HG03196 (cell line): ENCODE measurements at regions not wholly inside any gene's neighbourhood (a gene's known extent, or its start where the extent isn't known, plus 50 kb on each side); places are given as distances from the start of the nearest gene placed in this dataset.

Experiments
- ATAC-seq: cut with Tn5 transposase; IDR thresholded peaks from one replicate; pipeline ENCODE4 v1.9.1; 2021; ENCODE audit not compliant: unreplicated experiment

DNA sequence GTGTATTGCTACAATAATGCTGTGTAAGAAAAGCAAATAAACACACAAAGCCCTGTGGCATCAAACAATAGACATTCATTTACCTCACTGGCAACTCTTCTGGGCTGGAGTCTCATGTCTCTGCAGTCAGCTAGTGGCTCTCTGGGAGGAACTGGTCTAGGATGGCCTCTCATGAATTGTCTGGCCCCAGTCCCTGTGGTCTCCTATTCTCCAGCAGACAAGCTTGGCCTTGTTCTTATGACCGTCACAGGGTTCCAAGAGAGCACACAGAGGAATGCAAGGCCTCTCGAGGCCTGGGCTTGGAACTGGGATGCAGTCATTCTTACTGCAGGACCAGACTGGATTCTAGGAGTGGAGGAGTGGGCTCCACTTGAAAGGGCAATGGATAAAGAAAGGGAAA, 141.2 kb upstream of the NTM start:
- ATAC-seq, result no peak

- ATAC-seq, result no peak
Observed at GRCh38 chr11:131231317-131231940, 139.0 kb upstream of the NTM start.

DNA sequence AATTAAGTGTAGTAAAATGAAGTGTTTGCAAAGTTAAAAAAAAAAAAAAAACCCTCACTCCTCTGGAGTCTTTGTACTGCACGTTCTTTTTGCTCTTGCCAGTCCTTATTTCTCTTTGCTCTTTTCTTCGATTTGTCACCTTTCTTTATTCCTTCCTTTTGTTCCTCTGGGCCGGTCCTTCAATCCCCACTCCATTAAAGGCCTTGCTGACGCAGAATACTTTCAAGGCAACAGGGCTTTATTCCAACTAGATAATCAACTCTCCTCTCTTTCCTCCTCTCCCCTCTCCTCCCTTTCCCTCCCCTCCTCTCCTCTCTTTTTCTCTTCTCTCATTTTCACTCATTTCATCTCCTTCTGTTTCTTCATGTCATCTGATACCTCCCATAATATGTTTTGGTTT, 138.2 kb upstream of the NTM start:
- ATAC-seq, result no peak

DNA sequence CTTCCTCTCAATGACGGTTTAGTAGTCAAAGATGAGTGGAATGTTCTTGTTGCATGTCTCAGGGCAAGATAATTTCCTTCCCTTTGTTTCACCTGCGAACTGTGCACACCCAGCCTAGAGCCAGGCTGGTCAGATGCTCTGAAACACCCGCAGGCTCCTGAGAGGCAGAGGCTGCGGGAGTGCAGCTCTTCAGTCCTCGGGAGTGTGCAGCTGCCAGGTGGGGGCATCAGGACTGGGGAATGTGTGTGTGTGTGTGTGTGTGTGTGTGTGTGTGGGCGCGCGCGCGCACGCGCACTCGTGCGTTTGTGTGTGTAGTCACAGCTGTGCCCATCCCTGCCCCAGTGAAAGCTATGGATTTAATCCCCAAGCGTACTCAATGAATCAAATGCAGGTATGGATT, 136.2 kb upstream of the NTM start:
- ATAC-seq, result no peak

DNA sequence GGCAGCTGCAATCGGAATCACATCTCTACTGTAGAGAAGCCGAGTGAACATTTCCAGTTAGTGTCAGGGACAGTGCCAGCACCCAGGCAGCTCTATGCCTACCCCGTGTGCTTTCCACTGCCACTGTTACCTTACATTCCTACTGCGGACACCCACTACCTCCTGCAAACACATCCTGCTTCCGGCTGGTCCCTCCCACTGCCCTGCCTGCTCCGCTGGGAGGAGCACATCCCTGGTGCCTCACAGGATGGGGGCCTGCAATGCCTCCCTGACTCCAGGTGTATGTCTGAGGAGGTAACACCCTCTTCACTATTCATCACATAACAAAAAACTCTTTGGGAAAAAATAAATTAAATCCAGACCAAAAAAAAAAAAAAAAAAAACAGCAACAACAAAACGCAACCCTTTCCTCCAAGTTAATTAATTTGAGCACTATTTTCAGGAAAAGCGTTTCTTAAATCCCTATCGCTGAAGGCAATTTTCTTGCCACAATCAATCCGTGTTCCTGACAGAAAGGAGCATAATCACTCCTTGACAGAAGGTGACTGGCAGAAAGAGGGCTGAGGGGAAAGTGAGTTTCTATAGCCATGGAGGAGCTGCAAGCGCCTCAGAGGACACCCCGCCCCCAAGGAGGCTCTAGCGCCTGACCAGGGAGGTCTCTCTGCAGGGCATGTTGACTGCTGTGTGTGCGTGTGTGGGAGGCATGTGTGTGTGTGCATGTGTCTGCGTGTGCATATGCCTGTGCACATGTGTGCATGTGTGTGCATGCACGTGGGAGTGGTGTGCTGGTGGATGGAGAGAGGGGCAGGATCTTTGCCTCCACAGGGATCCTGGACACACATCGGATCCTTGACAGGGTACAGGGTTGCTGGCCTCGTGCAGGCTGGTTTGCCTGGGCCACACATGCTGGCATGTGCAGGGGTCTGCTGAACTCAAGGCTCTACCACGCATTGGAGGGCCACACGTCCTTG, 134.8 kb upstream of the NTM start:
- no peak for ATAC-seq

DNA sequence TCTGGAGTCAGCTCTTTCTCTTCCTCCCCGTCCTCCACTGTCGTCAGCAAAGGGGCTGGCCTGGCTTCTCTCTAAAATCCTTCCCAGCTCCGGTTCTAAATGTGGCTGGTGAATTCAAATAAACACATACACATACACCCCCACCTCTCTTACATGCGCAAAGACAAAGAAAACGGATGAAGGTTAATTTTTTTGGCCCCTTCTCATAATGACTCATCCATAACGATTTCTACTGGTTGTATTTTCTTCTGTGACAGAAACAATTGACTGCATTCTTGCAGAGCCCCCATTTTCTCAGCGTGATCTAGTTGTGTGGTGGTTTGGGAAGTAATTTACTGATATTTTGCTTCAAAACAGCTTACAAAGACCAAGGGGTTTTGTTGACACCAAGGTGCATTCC, 130.0 kb upstream of the NTM start:
- no peak for ATAC-seq

GRCh38 chr11:131242476-131243000, 127.9 kb upstream of the NTM start:
- ATAC-seq, result no peak

DNA sequence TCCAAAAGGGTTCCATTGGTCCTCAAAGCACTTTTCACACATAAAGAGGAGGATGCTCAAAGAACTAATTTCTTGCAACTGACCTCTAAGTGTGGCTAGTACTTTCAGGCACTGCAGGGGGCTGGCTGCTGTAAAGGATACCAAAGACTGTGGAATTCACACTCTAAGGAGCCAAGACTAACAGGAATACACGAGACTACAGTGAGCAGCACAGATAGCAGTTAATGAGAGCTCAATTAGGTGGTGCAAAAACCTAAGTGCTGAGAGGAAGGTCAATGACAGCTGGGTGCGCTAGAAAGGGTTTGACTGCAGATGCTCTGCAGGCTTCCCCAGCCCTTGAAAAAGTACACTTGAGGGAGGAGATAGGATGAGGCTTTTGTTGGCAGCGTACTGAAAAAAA, 124.3 kb upstream of the NTM start:
- no peak for ATAC-seq

DNA sequence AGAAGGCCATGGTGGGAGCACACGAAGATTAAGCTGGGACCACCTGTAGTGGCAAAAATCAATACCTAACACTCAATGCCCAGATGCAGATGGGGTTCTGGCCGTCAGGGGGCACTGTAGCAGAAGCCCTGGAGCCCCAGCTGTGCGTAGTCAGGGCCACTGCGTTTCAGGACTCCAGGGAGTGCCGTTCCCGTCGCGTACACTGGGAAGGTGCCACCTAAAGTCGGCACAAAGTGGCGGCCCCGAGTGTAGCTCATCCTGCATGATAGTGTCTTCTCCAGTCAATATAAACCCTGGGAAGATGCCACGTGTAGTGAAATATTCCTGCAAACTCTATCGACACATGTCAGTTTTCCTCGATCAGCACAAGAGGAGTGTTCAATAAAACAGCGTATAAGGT, 123.8 kb upstream of the NTM start:
- no peak for ATAC-seq

GRCh38 chr11:131248588-131248987, 121.8 kb upstream of the NTM start:
- ATAC-seq, result no peak

GRCh38 chr11:131253142-131253655, 117.2 kb upstream of the NTM start:
- no peak for ATAC-seq

DNA sequence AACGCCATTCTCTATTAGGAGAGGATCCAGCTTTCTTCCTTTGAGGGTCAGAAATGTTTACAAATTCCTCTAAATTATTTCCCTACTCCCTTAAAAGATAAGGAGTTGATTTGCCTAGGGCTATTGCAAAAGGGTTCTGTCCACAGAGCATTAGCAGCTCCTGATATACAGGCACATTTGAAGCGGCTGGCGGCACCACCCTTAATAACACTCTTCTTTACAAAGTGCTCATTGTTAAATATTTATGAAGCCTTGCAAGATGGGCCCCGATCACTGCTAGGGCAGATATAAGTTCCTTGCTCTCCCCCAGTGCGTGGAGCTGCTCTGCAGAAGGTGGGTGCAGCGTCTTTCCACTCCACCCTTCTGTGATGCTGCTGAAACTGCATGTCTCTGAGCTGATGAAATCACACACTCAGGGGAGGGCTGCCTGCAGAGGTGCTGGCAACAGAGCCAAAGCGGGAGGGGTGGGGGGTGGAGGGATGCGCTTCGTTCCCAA, 116.7 kb upstream of the NTM start:
- no peak for ATAC-seq

GRCh38 chr11:131254254-131254653, 116.2 kb upstream of the NTM start:
- ATAC-seq, result no peak

GRCh38 chr11:131274233-131274632, 96.2 kb upstream of the NTM start:
- no peak for ATAC-seq

DNA sequence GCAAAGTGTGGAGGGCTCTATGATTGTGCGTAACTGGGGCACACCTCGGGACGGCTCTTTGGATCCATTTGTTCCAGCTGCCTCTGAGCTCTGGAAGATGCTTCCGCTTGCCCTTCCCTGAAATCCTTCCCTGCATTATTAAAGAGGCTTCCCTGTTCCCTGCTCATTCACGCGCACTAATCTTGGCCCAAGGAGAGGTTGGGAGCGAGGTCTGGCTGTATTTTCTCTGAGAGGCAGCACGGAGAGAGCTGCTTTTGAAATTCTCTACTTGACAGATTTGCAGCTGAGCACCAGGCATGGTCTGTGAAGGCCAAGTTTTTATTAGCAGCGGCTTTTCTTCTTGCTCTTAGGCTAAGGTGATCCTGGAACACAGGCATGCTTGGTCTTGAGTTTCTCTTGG, 94.8 kb upstream of the NTM start:
- ATAC-seq, result no peak

GRCh38 chr11:131278472-131278871, 91.9 kb upstream of the NTM start:
- ATAC-seq, result no peak

- ATAC-seq, result no peak
Observed at GRCh38 chr11:131279654-131280384, 90.6 kb upstream of the NTM start.

DNA sequence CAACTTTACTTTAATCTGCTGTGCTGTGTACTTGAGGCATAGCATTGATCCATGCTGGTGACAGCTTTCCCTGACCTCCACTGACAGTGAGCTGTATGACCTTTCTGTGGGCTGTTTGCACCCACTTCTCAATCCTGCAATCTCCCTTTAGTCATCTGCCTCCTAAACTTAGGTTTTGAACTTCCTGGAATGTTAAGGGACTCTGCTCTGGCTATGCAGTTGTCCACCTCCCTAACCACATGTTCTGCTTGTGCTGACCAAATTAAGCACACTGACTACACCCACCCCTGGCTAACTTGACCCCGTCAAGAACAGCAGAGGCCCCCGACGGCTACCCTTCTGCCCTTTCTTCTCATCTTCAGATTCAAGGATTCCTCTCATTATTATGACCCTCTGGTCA, 89.1 kb upstream of the NTM start:
- no peak for ATAC-seq

DNA sequence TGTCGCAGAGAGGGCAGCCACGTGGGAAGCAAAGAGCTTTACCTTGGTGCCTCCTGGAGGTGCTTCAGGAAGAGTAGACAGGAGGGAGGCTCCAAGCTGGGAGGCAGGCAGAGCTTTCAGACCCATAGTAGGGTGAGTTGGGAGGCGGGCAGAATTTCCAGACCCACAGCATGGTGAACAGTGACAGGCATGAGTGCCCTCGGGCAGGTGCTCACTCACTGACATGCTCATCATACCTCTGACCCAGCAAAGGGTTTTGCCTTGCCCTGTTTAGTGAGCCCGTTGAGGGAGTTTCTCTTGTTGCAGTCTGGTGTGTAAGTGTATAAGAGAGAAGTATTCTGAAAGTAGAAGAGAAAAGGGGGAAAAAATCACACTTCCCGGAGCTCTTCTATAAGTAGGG, 86.4 kb upstream of the NTM start:
- no peak for ATAC-seq

DNA sequence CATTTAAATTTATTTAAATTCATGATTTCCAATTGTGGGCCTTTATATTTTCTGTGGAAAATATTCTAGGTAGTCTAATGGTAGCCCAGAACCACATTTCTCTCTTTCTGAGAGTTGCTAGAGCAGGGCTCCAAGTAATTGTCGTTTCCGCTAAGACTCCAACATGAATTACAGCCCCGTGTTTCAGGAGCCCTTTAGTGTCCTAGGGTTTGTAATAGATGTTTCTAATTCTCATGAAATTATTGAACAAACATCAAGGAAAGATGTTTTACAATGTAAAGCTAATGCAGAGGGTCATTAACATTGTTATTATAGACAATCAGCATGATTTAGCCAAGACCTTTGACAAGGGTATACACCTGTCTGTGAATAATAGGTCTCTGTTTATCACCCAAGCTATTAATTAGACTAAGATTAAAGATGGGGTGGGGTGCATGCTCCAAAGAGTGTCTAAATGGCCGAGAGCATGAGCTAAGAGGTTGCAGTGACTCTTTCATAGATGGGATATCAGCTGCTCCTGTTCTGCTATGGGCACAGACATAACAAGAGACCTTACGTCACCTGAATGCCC, 81.8 kb upstream of the NTM start:
- ATAC-seq, result no peak

DNA sequence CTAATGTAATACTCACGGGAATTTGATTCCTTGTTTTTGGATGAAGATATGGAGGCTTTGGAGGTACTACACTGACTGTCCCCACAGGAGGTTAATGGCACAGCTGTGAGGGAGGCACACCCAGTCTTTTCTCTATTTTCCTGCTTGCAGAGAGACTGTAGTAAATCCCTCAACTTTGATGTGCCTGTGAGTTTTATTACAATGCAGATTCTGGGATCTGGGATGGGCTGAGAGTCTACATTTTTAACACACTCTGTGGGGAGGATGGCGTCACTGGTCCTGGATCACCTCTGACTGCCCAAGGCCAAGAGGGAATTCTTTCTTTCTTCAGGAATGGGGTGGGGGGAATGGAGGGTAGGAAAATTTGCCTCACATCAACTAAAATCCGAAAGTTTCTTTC, 80.2 kb upstream of the NTM start:
- ATAC-seq, result no peak
